Hepatocyte (in vitro differentiated cells): ENCODE measurements at regions not wholly inside any gene's neighbourhood (a gene's known extent, or its start where the extent isn't known, plus 50 kb on each side); places are given as distances from the start of the nearest gene placed in this dataset.
A peak's percentile ranks its signal among the peaks of the same experiment; 100 is the strongest.

Source experiments
- DNase-seq: peaks from one replicate; pipeline ENCODE4 v3.0.0-alpha.2; 2016; ENCODE audit warnings: low spot score
- H2AFZ ChIP-seq: fragments of 200-600 bp; sonication (generic); 2 replicates; pipeline ENCODE4 v1.6.0; 2016; ENCODE audit warnings: antibody characterized with exemption, mild to moderate bottlenecking
- H3K27ac ChIP-seq: fragments of 200-600 bp; sonication (generic); 2 replicates; pipeline ENCODE4 v1.5.1; 2016; ENCODE audit warnings: mild to moderate bottlenecking
- H3K27me3 ChIP-seq: fragments of 200-600 bp; sonication (generic); 2 replicates; pipeline ENCODE4 v1.6.1; 2016
- H3K36me3 ChIP-seq: fragments of 200-600 bp; sonication (generic); replicated peaks from 2 replicates; pipeline ENCODE4 v1.5.1; 2016; ENCODE audit warnings: low read depth; ENCODE audit not compliant: insufficient read depth
- H3K4me1 ChIP-seq: fragments of 200-600 bp; sonication (generic); 2 replicates; pipeline ENCODE4 v1.5.1; 2016; ENCODE audit warnings: mild to moderate bottlenecking, moderate library complexity; ENCODE audit not compliant: insufficient read depth
- H3K4me2 ChIP-seq: fragments of 200-600 bp; sonication (generic); 2 replicates; pipeline ENCODE4 v1.6.0; 2016
- H3K4me3 ChIP-seq: fragments of 200-600 bp; sonication (generic); 2 replicates; pipeline ENCODE4 v1.5.1; 2016; ENCODE audit warnings: mild to moderate bottlenecking
- H3K79me2 ChIP-seq: fragments of 200-600 bp; sonication (generic); 2 replicates; pipeline ENCODE4 v1.6.0; 2017; ENCODE audit warnings: mild to moderate bottlenecking
- H3K9me2 ChIP-seq: fragments of 200-600 bp; sonication (generic); replicated peaks from 2 replicates; pipeline ENCODE4 v1.6.0; 2017; ENCODE audit warnings: mild to moderate bottlenecking; ENCODE audit not compliant: insufficient read depth
- H3K9me3 ChIP-seq: fragments of 200-600 bp; sonication (generic); 2 replicates; pipeline ENCODE4 v1.5.1; 2016; ENCODE audit warnings: low read depth, mild to moderate bottlenecking
- H4K20me1 ChIP-seq: fragments of 200-600 bp; sonication (generic); 2 replicates; pipeline ENCODE4 v1.6.0; 2016; ENCODE audit warnings: mild to moderate bottlenecking; ENCODE audit not compliant: insufficient read depth, poor library complexity, severe bottlenecking
- CTCF ChIP-seq: fragments of 200-600 bp; sonication (generic); IDR thresholded peaks from 2 replicates; pipeline ENCODE4 v1.5.1; 2016; ENCODE audit warnings: antibody characterized with exemption, mild to moderate bottlenecking; ENCODE audit not compliant: poor library complexity
- EZH2 ChIP-seq: fragments of 200-600 bp; sonication (generic); IDR thresholded peaks from 2 replicates; pipeline ENCODE4 v1.6.1; 2016; ENCODE audit warnings: antibody characterized with exemption, mild to moderate bottlenecking, borderline replicate concordance
- EZH2phosphoT487 ChIP-seq: fragments of 200-600 bp; sonication (generic); IDR thresholded peaks from one replicate; pipeline ENCODE4 v1.6.1; 2018; ENCODE audit warnings: antibody characterized with exemption, mild to moderate bottlenecking, low read depth, moderate library complexity; ENCODE audit not compliant: unreplicated experiment, severe bottlenecking
- WGBS: methylation state at CpG from one replicate; pipeline ENCODE4 v1.1.6; 2016; ENCODE audit warnings: low lambda C conversion rate; ENCODE audit errors: missing lambda C conversion rate; 5-methylcytosine and 5-hydroxymethylcytosine counted together

DNA sequence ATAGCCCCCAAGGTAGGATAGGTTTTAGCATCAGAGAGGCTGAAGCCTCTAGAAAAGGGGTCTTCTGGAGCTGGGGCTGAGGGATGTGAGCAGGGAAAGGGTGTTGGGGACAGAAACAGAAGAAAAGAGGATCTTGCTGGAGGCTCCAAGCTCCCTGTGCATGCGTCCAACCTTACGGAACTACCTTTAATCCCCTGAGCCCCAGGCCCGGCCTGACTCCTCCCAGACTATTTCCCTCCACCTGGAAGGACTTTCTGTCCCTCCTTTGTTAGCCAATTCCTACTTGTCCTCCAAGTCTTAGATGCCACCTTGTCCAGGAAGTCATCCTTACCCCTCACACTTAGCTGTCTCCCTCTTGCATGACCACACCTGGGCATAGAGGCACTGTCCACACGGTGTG lies 50.0 kb upstream of the VPS8 start:
- no peak for DNase-seq
- Histone ChIP-seq H3K27ac (peak overlapping the region; percentile 71), H3K4me3 (no peak overlapping the region), H3K4me1 (peaks cover 39% of the 10 kb centered on the region), H3K9me2 (no peaks in the 10 kb centered on the region), H3K36me3 (no peaks in the 10 kb centered on the region), H3K9me3 (no peaks in the 10 kb centered on the region), H4K20me1 (no peaks in the 10 kb centered on the region), H3K27me3 (no peaks in the 10 kb centered on the region), H3K79me2 (no peaks in the 10 kb centered on the region), H2AFZ (no peak overlapping the region), H3K4me2 (no peak overlapping the region)
- no peak for TF ChIP-seq CTCF
- no peak for TF ChIP-seq EZH2phosphoT487
- TF ChIP-seq EZH2, result no peak
- WGBS, result 83% methylated on average over 4 of the region's 4 CpGs
